SK-N-SH treated with all-trans-retinoic acid at 6 μM for 48 hours (cell line): ENCODE measurements at regions not wholly inside any gene's neighbourhood (a gene's known extent, or its start where the extent isn't known, plus 50 kb on each side); places are given as distances from the start of the nearest gene placed in this dataset.

Experiments used
- ATAC-seq: fragments of 200-7000 bp; cut with Tn5 transposase; 3 replicates; pipeline ENCODE4 v1.9.1; 2020; ENCODE audit warnings: mild to moderate bottlenecking, moderate library complexity
- ARNTL ChIP-seq: fragments of 450-650 bp; formaldehyde crosslinking; IDR thresholded peaks from 2 replicates; pipeline ENCODE4 v1.5.0; 2020; ENCODE audit warnings: low read depth, mild to moderate bottlenecking, moderate library complexity, borderline replicate concordance
- BACH2 ChIP-seq: fragments of 250-450 bp; sonication (Bioruptor Pico); IDR thresholded peaks from 2 replicates; pipeline ENCODE4 v1.9.0; 2021; ENCODE audit warnings: mild to moderate bottlenecking, borderline replicate concordance
- CREB5 ChIP-seq: fragments of 250-450 bp; sonication (Bioruptor Pico); IDR thresholded peaks from 2 replicates; pipeline ENCODE4 v1.5.1; 2020; ENCODE audit warnings: low read depth, mild to moderate bottlenecking, moderate library complexity
- CSDC2 ChIP-seq: fragments of 250-450 bp; sonication (Bioruptor Pico); IDR thresholded peaks from 2 replicates; pipeline ENCODE4 v1.5.0; 2020; ENCODE audit warnings: mild to moderate bottlenecking, moderate library complexity
- ESRRG ChIP-seq: fragments of 250-450 bp; sonication (Bioruptor Pico); IDR thresholded peaks from 2 replicates; pipeline ENCODE4 v1.6.1; 2021; ENCODE audit warnings: mild to moderate bottlenecking
- GLIS3 ChIP-seq: fragments of 250-450 bp; sonication (Bioruptor Pico); IDR thresholded peaks from 2 replicates; pipeline ENCODE4 v1.5.0; 2020; ENCODE audit warnings: mild to moderate bottlenecking, moderate library complexity
- ISL1 ChIP-seq: fragments of 250-450 bp; sonication (Bioruptor Pico); IDR thresholded peaks from 2 replicates; pipeline ENCODE4 v2.1.2; 2022; ENCODE audit warnings: mild to moderate bottlenecking, moderate library complexity
- OSR1 ChIP-seq: fragments of 250-450 bp; sonication (Bioruptor Pico); IDR thresholded peaks from 2 replicates; pipeline ENCODE4 v1.8.0; 2022; ENCODE audit warnings: moderate library complexity, mild to moderate bottlenecking, inconsistent platforms
- PATZ1 ChIP-seq: fragments of 250-450 bp; sonication (Bioruptor Pico); IDR thresholded peaks from 2 replicates; pipeline ENCODE4 v1.8.0; 2020; ENCODE audit warnings: mild to moderate bottlenecking, moderate library complexity, borderline replicate concordance
- PPARA ChIP-seq: fragments of 250-450 bp; sonication (Bioruptor Pico); IDR thresholded peaks from 2 replicates; pipeline ENCODE4 v1.5.0; 2020; ENCODE audit warnings: mild to moderate bottlenecking, borderline replicate concordance
- RARB ChIP-seq: fragments of 250-450 bp; sonication (Bioruptor Pico); IDR thresholded peaks from 2 replicates; pipeline ENCODE4 v1.8.0; 2021; ENCODE audit warnings: mild to moderate bottlenecking, moderate library complexity
- SNAI2 ChIP-seq: fragments of 250-450 bp; sonication (Bioruptor Pico); IDR thresholded peaks from 2 replicates; pipeline ENCODE4 v1.5.0; 2020; ENCODE audit warnings: mild to moderate bottlenecking, moderate library complexity
- TCF4 ChIP-seq: fragments of 250-450 bp; sonication (Bioruptor Pico); IDR thresholded peaks from 2 replicates; pipeline ENCODE4 v1.8.0; 2021; ENCODE audit warnings: mild to moderate bottlenecking, moderate library complexity, borderline replicate concordance
- TOX ChIP-seq: fragments of 250-450 bp; sonication (Bioruptor Pico); IDR thresholded peaks from 2 replicates; pipeline ENCODE4 v1.8.0; 2021; ENCODE audit warnings: mild to moderate bottlenecking, moderate library complexity, borderline replicate concordance
- TSHZ2 ChIP-seq: fragments of 250-450 bp; sonication (Bioruptor Pico); IDR thresholded peaks from 2 replicates; pipeline ENCODE4 v1.5.0; 2020; ENCODE audit warnings: mild to moderate bottlenecking, moderate library complexity
- ZC3H10 ChIP-seq: fragments of 250-450 bp; sonication (Bioruptor Pico); IDR thresholded peaks from 2 replicates; pipeline ENCODE4 v1.5.1; 2021; ENCODE audit warnings: mild to moderate bottlenecking, moderate library complexity
- ZFP3 ChIP-seq: fragments of 250-450 bp; sonication (Bioruptor Pico); IDR thresholded peaks from 2 replicates; pipeline ENCODE4 v1.5.0; 2020; ENCODE audit warnings: mild to moderate bottlenecking, moderate library complexity
- ZFP30 ChIP-seq: fragments of 450-650 bp; formaldehyde crosslinking; IDR thresholded peaks from 2 replicates; pipeline ENCODE4 v1.5.0; 2022; ENCODE audit warnings: mild to moderate bottlenecking, moderate library complexity
- ZNF565 ChIP-seq: fragments of 450-650 bp; formaldehyde crosslinking; conservative IDR thresholded peaks from 2 replicates; pipeline ENCODE4 v1.5.0; 2020; ENCODE audit warnings: low read depth, mild to moderate bottlenecking, moderate library complexity
- ZNF70 ChIP-seq: fragments of 450-650 bp; formaldehyde crosslinking; IDR thresholded peaks from 2 replicates; pipeline ENCODE4 v1.5.0; 2020; ENCODE audit warnings: mild to moderate bottlenecking, moderate library complexity
- ZNF8 ChIP-seq: fragments of 450-650 bp; formaldehyde crosslinking; IDR thresholded peaks from 2 replicates; pipeline ENCODE4 v1.5.0; 2020; ENCODE audit warnings: mild to moderate bottlenecking, moderate library complexity
- TF ChIP-seq, protein P1 (sequence below): fragments of 250-450 bp; sonication (Bioruptor Pico); IDR thresholded peaks from 2 replicates; pipeline ENCODE4 v1.5.1; 2021; ENCODE audit warnings: mild to moderate bottlenecking, moderate library complexity
- TF ChIP-seq, protein P2 (sequence below): fragments of 250-450 bp; sonication (Bioruptor Pico); IDR thresholded peaks from 2 replicates; pipeline ENCODE4 v1.8.0; 2021; ENCODE audit warnings: low read depth, mild to moderate bottlenecking, moderate library complexity, borderline replicate concordance

- TF ChIP-seq CREB5 (CRISPR knock-in tag) = no peak
- TF ChIP-seq BACH2 (CRISPR knock-in tag) = no peak
- no peak for TF ChIP-seq ARNTL (CRISPR knock-in tag)
- no peak for TF ChIP-seq OSR1 (CRISPR knock-in tag)
- no peak for TF ChIP-seq RARB (CRISPR knock-in tag)
- TF ChIP-seq TCF4 = no peak
- TF ChIP-seq, protein P1, sequence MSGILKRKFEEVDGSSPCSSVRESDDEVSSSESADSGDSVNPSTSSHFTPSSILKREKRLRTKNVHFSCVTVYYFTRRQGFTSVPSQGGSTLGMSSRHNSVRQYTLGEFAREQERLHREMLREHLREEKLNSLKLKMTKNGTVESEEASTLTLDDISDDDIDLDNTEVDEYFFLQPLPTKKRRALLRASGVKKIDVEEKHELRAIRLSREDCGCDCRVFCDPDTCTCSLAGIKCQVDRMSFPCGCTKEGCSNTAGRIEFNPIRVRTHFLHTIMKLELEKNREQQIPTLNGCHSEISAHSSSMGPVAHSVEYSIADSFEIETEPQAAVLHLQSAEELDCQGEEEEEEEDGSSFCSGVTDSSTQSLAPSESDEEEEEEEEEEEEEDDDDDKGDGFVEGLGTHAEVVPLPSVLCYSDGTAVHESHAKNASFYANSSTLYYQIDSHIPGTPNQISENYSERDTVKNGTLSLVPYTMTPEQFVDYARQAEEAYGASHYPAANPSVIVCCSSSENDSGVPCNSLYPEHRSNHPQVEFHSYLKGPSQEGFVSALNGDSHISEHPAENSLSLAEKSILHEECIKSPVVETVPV (CRISPR knock-in tag) = no peak
Measured at GRCh38 chr14:34060651-34060999, 109.8 kb upstream of the EGLN3 start (continued).

DNA sequence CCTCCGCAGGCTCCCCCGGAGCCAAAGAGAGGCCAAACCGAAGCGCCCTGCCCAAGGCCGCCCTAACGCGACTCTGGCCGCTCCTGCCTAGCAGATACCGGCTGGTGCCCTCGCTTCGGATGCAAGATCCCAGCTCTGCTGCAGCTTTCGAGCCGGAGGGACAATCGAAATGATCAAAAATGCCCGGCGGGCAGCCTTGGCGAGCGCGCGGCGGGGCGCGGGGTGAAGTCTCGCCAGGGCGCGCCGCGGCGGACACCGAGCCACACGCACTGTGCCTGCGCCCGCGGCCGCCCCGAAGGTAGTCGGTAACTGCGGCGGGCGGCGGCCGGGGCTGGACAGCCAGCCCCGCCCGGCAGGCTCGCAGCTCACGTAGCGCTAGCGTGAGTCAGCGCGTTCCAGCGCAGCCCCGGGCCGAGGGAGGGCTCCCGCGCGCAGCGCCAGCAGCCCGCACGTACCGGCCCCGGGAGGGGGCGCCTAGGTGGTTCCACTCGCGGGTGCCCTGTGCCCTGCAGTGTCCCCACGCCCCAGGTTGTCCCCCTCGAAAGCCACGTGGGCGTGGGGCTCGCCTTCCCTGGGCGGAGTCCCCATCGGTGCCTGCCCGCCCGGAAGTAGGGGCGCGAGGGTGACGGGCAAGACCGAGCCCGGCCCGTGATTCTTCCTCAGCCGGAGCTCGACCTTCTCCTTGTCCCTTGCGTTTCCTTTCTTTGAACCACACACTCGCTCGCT lies 109.2 kb upstream of the EGLN3 start:
- peak; percentile 97 for ATAC-seq
- TF ChIP-seq ISL1 (CRISPR knock-in tag) (no peak), ZFP3 (CRISPR knock-in tag) (0 out of 2 replicates have a peak, but pooled peaks have one; percentile 10)

DNA sequence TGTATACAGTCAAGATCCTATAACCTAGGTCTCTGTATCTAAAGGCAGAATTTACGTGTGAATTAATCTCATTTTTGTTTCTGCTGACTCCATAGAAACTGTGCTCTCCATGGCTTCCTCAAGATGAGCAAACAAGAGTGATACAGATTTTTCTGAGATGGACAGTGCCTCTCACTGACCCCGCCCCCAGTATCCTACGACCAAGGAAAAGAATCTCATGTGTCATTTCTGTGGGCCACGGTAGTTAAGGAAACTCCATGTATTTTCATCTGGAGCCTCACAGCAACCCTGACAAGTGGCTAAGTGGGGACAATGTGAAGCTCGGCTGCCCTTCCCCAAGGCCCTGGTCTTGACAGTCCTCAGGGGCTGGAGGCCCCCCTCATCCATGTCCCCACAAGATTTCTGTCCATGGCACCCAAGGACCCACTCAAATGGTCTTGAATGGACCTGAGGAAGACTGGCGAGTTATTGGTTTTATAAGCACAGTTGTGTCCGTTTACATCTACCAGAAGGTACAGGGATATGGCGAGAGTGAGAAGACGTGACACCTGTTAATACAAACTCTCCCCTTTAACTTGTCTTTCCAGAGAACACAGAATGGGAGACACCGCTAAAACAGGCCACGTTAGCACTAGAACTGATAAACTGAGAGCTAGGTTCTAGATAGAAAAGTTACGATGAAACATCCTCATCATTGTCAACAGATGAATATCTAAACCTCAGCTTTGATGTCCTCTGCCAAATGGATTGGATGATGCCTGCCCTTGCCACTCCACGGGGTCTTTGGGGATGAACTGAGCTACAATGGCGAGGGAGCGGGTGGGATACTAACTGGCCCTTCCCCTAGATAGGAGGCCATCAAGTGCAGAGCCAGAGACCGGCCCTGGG lies 108.4 kb upstream of the EGLN3 start:
- no peak for TF ChIP-seq PATZ1 (CRISPR knock-in tag)
- no peak for TF ChIP-seq ARNTL (CRISPR knock-in tag)
- TF ChIP-seq ZNF565 (CRISPR knock-in tag) = no peak
- TF ChIP-seq ZC3H10 (CRISPR knock-in tag) = no peak
- no peak for TF ChIP-seq ZFP30 (CRISPR knock-in tag)
- TF ChIP-seq ZFP3 (CRISPR knock-in tag) = no peak
- no peak for TF ChIP-seq GLIS3
- TF ChIP-seq ESRRG = no peak
- TF ChIP-seq CSDC2 = no peak
- no peak for TF ChIP-seq OSR1 (CRISPR knock-in tag)
- TF ChIP-seq ISL1 (CRISPR knock-in tag) = no peak
- TF ChIP-seq SNAI2 (CRISPR knock-in tag) = no peak
- no peak for TF ChIP-seq BACH2 (CRISPR knock-in tag)
- TF ChIP-seq, protein P2, sequence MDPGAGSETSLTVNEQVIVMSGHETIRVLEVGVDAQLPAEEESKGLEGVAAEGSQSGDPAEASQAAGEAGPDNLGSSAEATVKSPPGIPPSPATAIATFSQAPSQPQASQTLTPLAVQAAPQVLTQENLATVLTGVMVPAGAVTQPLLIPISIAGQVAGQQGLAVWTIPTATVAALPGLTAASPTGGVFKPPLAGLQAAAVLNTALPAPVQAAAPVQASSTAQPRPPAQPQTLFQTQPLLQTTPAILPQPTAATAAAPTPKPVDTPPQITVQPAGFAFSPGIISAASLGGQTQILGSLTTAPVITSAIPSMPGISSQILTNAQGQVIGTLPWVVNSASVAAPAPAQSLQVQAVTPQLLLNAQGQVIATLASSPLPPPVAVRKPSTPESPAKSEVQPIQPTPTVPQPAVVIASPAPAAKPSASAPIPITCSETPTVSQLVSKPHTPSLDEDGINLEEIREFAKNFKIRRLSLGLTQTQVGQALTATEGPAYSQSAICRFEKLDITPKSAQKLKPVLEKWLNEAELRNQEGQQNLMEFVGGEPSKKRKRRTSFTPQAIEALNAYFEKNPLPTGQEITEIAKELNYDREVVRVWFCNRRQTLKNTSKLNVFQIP = no peak
- no peak for TF ChIP-seq ZNF8
- no peak for TF ChIP-seq ZNF70 (CRISPR knock-in tag)
- TF ChIP-seq PPARA (CRISPR knock-in tag) = no peak
- TF ChIP-seq TOX (CRISPR knock-in tag) = no peak
- TF ChIP-seq TSHZ2 (CRISPR knock-in tag) = no peak

More for the DNA sequence above, 108.4 kb upstream of the EGLN3 start:
- no peak for ATAC-seq
